HCT116 (cell line): ENCODE measurements at regions not wholly inside any gene's neighbourhood (a gene's known extent, or its start where the extent isn't known, plus 50 kb on each side); places are given as distances from the start of the nearest gene placed in this dataset.

ENCODE experiments used
- CBX3 ChIP-seq: IDR thresholded peaks from 2 replicates; pipeline ENCODE4 v1.6.1; 2012; ENCODE audit warnings: low read depth
- ELF1 ChIP-seq: IDR thresholded peaks from 2 replicates; pipeline ENCODE4 v1.6.1; 2012; ENCODE audit warnings: low read depth, borderline replicate concordance
- EZH2 ChIP-seq: fragments of 200-600 bp; sonication (generic); IDR thresholded peaks from 2 replicates; pipeline ENCODE4 v1.6.1; 2017; ENCODE audit warnings: antibody characterized with exemption, mixed run types
- POLR2A ChIP-seq: IDR thresholded peaks from 2 replicates; pipeline ENCODE4 v1.7.0; 2011; ENCODE audit warnings: borderline replicate concordance; ENCODE audit not compliant: insufficient read depth, insufficient read length; ENCODE audit errors: extremely low read depth
- POLR2AphosphoS5 ChIP-seq: IDR thresholded peaks from 2 replicates; pipeline ENCODE4 v1.6.1; 2011; ENCODE audit warnings: mild to moderate bottlenecking, low read depth, low read length, moderate library complexity
- RAD21 ChIP-seq: IDR thresholded peaks from 2 replicates; pipeline ENCODE4 v1.6.1; 2012; ENCODE audit warnings: low read depth, mild to moderate bottlenecking
- TF ChIP-seq, protein P1 (sequence below), 3 experiments: fragments of 200-600 bp in 1 of 3; sonication (generic) in 1 of 3; IDR thresholded peaks in 2 of 3; conservative IDR thresholded peaks in 1 of 3; 2 replicates each; pipeline ENCODE4 v1.5.1; 2012 to 2017; ENCODE audit warnings: low read depth in 2 of 3, low read length in 2 of 3, antibody characterized with exemption in 1 of 3, borderline replicate concordance in 1 of 3, control low read depth in 1 of 3, mild to moderate bottlenecking in 1 of 3, mixed read lengths in 1 of 3, mixed run types in 1 of 3, moderate library complexity in 1 of 3; ENCODE audit not compliant: insufficient read depth in 1 of 3
- TF ChIP-seq, protein P2 (sequence below): IDR thresholded peaks from 2 replicates; pipeline ENCODE4 v1.6.1; 2012
- TF ChIP-seq, protein P3 (sequence below): IDR thresholded peaks from 2 replicates; pipeline ENCODE4 v1.6.1; 2012; ENCODE audit warnings: low read depth

DNA sequence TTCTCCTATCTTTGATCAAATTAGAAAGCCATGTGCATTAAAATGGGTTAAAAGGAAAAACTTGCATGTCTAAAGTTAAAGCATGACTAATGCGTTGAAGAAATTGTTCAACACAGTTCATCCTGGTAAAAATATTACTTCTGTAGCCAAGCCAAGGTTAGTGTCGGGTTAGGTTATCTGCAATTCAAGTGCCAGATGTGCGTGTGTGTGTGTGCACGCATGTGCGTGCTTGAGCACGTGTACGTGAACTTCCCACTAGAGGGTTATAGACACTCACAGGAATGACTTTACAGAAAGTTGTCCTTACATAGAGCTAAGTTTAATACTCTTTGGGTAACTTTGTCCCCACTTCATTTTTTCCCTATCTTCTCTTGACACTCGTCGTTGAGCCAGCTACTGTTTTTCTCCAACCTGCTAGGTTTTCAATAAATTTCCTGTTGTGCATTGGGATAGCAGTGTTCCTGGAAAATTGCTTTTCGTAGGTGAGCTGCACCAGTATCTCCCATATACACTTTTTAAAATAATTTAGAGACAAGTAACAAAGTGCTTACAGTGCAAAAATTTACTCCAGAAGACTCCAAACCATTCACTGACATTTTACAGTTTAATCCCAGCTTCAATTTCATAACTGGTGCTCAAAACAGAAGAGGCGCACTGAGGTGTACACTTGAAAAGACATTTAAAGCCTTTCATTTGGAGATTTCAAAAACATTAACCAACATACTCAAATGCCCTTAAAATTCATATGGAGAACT lies 353.8 kb downstream of the NFIB start:
- no peak for TF ChIP-seq ELF1
- TF ChIP-seq, protein P1, sequence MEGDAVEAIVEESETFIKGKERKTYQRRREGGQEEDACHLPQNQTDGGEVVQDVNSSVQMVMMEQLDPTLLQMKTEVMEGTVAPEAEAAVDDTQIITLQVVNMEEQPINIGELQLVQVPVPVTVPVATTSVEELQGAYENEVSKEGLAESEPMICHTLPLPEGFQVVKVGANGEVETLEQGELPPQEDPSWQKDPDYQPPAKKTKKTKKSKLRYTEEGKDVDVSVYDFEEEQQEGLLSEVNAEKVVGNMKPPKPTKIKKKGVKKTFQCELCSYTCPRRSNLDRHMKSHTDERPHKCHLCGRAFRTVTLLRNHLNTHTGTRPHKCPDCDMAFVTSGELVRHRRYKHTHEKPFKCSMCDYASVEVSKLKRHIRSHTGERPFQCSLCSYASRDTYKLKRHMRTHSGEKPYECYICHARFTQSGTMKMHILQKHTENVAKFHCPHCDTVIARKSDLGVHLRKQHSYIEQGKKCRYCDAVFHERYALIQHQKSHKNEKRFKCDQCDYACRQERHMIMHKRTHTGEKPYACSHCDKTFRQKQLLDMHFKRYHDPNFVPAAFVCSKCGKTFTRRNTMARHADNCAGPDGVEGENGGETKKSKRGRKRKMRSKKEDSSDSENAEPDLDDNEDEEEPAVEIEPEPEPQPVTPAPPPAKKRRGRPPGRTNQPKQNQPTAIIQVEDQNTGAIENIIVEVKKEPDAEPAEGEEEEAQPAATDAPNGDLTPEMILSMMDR (IDR thresholded peaks at IDR 0.05 in 2 of 3, conservative IDR thresholded peaks at IDR 0.05 in 1 of 3; ENCODE audit: borderline replicate concordance in 1 of 3, insufficient read depth in 1 of 3, low read depth in 2 of 3, low read length in 2 of 3) = no peak
- no peak for TF ChIP-seq POLR2A
- no peak for TF ChIP-seq POLR2AphosphoS5
- TF ChIP-seq EZH2 = no peak
- TF ChIP-seq CBX3 = no peak
- TF ChIP-seq, protein P2, sequence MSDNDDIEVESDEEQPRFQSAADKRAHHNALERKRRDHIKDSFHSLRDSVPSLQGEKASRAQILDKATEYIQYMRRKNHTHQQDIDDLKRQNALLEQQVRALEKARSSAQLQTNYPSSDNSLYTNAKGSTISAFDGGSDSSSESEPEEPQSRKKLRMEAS = no peak
- TF ChIP-seq, protein P3, sequence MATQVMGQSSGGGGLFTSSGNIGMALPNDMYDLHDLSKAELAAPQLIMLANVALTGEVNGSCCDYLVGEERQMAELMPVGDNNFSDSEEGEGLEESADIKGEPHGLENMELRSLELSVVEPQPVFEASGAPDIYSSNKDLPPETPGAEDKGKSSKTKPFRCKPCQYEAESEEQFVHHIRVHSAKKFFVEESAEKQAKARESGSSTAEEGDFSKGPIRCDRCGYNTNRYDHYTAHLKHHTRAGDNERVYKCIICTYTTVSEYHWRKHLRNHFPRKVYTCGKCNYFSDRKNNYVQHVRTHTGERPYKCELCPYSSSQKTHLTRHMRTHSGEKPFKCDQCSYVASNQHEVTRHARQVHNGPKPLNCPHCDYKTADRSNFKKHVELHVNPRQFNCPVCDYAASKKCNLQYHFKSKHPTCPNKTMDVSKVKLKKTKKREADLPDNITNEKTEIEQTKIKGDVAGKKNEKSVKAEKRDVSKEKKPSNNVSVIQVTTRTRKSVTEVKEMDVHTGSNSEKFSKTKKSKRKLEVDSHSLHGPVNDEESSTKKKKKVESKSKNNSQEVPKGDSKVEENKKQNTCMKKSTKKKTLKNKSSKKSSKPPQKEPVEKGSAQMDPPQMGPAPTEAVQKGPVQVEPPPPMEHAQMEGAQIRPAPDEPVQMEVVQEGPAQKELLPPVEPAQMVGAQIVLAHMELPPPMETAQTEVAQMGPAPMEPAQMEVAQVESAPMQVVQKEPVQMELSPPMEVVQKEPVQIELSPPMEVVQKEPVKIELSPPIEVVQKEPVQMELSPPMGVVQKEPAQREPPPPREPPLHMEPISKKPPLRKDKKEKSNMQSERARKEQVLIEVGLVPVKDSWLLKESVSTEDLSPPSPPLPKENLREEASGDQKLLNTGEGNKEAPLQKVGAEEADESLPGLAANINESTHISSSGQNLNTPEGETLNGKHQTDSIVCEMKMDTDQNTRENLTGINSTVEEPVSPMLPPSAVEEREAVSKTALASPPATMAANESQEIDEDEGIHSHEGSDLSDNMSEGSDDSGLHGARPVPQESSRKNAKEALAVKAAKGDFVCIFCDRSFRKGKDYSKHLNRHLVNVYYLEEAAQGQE = no peak
- TF ChIP-seq RAD21 = no peak
